SJCRH30 (cell line): ENCODE measurements at regions not wholly inside any gene's neighbourhood (a gene's known extent, or its start where the extent isn't known, plus 50 kb on each side); places are given as distances from the start of the nearest gene placed in this dataset.

Experiments
- DNase-seq, 2 experiments: peaks; one replicate each; pipeline ENCODE4 v3.0.0-alpha.2; 2015 to 2020
- H3K27ac ChIP-seq: fragments of 250-450 bp; sonication (Bioruptor Pico); 2 replicates; pipeline ENCODE4 v1.5.1; 2020; ENCODE audit warnings: mild to moderate bottlenecking, moderate library complexity
- H3K27me3 ChIP-seq: fragments of 250-450 bp; sonication (Bioruptor Pico); 2 replicates; pipeline ENCODE4 v1.5.1; 2020; ENCODE audit warnings: mild to moderate bottlenecking, moderate library complexity
- H3K36me3 ChIP-seq: fragments of 250-450 bp; sonication (Bioruptor Pico); 2 replicates; pipeline ENCODE4 v1.5.1; 2020; ENCODE audit warnings: mild to moderate bottlenecking, moderate library complexity
- H3K4me1 ChIP-seq: fragments of 250-450 bp; sonication (Bioruptor Pico); 2 replicates; pipeline ENCODE4 v1.5.1; 2020; ENCODE audit warnings: mild to moderate bottlenecking, moderate library complexity
- H3K4me3 ChIP-seq: fragments of 250-450 bp; sonication (Bioruptor Pico); 2 replicates; pipeline ENCODE4 v1.5.1; 2020; ENCODE audit warnings: mild to moderate bottlenecking, moderate library complexity
- H3K9me3 ChIP-seq: fragments of 250-450 bp; sonication (Bioruptor Pico); replicated peaks from 2 replicates; pipeline ENCODE4 v1.5.1; 2020; ENCODE audit warnings: mild to moderate bottlenecking, moderate library complexity

DNA sequence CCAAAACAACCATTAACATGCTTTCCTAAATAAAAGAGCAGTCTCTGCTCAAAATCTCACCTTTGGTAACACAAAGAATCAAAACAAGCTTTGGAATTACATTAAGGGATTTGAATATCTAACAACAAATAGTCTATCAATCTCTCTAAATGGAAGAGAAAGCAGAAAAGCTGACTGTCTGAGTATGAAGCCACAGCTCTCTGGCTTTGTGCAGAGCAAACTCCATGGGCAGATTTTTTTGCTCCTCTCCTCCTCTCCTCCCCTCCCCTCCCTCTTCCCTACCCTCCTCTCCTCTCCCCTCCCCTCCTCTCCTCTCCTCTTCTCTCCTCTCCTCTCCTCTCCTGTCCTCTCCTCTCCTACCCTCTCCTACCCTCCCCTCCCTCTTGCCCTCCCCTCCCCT, 329.5 kb upstream of the ETAA1 start:
- Histone ChIP-seq H3K36me3 (no peaks in the 10 kb centered on the region), H3K4me3 (no peak overlapping the region), H3K27ac (no peak overlapping the region), H3K27me3 (no peaks in the 10 kb centered on the region), H3K4me1 (no peaks in the 10 kb centered on the region), H3K9me3 (no peaks in the 10 kb centered on the region)
- DNase-seq, result no peak

DNA sequence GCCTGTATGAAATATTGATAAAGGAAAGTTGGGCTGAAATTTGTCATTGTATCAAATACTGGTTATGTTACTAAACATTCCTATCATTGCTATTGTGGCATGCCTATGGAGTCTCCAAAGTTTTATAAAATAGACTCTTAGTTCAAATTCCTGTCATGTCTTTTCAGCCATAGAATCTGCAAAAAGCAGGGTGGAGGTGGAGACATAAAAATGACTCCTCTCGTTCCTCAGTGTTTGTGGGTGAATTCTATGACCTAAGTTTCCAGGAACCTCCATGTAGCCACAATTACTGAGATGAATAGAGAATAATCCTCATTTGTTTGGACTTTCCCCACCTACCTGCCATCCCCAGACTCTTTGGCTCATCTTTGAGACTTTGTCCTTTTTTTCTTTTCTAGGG, 326.3 kb upstream of the ETAA1 start:
- Histone ChIP-seq H3K27ac (no peak overlapping the region), H3K36me3 (no peaks in the 10 kb centered on the region), H3K9me3 (no peaks in the 10 kb centered on the region), H3K4me3 (no peak overlapping the region), H3K4me1 (no peaks in the 10 kb centered on the region), H3K27me3 (no peaks in the 10 kb centered on the region)
- DNase-seq, result no peak

DNA sequence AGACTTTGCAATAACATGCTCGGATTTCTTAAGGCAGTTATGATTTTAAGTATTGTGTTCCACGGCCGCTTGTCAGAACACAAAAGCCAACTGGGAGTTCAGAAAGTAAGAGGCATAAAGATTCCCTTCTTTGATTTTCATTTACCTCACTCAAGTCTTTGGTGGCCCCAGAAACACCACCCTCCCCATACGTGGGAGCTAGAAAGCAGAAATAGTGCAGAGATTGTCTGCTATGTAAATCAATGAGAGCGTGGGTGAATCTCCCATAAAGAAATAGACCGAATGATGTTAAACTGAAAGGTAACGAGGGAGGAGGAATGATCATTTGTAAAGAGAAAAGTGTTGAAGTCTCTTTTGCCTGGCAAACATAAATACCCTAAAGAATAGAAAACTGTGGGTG, 322.1 kb upstream of the ETAA1 start:
- Histone ChIP-seq H3K4me3 (no peak overlapping the region), H3K27ac (no peak overlapping the region), H3K27me3 (no peaks in the 10 kb centered on the region), H3K36me3 (no peaks in the 10 kb centered on the region), H3K4me1 (no peaks in the 10 kb centered on the region), H3K9me3 (no peaks in the 10 kb centered on the region)
- no peak for DNase-seq

DNA sequence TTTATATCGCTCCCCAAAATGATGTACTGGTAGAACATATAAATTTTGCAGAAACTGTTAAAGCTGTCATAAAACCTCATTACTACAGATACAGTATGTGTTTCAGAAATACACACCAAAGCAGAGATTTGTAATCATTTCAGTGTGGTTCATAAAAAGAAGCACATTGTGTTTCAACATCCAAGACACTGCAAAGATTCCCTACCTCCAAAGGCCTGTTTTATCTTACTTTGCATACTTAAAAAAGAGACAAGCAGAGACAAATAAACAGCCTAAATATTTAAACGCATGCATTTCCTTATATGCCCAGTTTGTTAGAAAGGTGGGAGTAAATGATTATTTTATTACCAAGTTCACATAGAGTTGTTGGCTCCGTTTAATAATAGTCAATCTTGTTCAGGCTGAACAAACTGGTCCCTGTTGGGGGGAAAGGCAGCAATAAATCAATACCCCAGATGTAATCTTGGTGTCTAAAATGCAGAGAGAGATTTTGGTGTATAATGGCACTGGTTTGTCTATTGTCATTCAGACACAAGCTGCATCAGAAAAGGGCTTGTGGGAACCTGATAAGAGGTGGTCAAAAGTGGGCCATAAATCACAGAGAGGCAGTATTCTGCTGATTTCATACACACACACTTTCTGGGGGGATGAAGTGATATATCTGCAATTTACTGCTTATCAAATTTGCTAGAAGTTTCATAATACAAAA, 321.4 kb upstream of the ETAA1 start:
- no peak for DNase-seq
- no peaks in the 10 kb centered on the region for H3K36me3 ChIP-seq
- no peak overlapping the region for H3K4me3 ChIP-seq
- H3K27me3 ChIP-seq, result no peaks in the 10 kb centered on the region
- H3K27ac ChIP-seq, result no peak overlapping the region
- H3K9me3 ChIP-seq, result no peaks in the 10 kb centered on the region
- no peaks in the 10 kb centered on the region for H3K4me1 ChIP-seq

DNA sequence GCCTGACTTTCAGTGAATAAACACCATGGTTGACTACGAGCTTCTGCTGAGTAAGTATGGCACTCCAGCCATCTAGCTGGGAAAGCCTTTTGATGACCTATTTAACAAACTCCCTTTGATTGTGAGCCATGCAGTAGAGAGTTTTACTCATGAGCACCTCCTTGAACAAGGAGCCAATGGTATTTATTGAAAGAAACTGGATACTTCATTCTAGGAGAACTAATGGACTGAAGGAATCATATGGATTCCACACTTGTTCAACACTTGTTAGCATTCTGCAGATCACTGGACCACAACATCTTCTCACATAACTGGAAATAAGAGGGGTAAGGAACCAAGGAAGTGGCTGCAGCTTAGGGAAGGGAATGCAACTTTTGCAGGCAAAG, 320.9 kb upstream of the ETAA1 start:
- H3K27me3 ChIP-seq, result no peaks in the 10 kb centered on the region
- no peaks in the 10 kb centered on the region for H3K9me3 ChIP-seq
- no peak overlapping the region for H3K4me3 ChIP-seq
- H3K36me3 ChIP-seq, result no peaks in the 10 kb centered on the region
- H3K27ac ChIP-seq, result no peak overlapping the region
- no peak for DNase-seq
- no peaks in the 10 kb centered on the region for H3K4me1 ChIP-seq

DNA sequence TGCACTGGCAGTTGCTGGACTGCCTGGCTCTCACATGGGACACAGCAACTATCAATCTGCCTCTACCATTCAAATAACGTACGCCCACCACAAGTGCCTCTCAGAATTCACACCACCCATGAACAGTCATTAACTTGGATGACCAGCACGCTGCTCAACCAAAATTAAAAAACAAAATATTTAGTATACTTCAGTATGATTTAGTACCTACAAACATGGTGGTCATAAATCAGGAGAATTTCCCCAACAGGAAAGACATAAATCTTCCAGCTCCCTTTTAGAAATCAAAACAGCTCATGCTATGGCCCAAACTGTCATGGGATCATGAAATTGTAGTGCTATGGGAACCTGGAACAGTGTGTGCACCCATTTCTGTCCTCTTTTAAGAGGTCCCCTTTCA, 317.4 kb upstream of the ETAA1 start:
- H3K36me3 ChIP-seq, result no peaks in the 10 kb centered on the region
- no peaks in the 10 kb centered on the region for H3K4me1 ChIP-seq
- no peak overlapping the region for H3K4me3 ChIP-seq
- H3K27ac ChIP-seq, result no peak overlapping the region
- no peaks in the 10 kb centered on the region for H3K27me3 ChIP-seq
- DNase-seq, result no peak
- no peaks in the 10 kb centered on the region for H3K9me3 ChIP-seq

DNA sequence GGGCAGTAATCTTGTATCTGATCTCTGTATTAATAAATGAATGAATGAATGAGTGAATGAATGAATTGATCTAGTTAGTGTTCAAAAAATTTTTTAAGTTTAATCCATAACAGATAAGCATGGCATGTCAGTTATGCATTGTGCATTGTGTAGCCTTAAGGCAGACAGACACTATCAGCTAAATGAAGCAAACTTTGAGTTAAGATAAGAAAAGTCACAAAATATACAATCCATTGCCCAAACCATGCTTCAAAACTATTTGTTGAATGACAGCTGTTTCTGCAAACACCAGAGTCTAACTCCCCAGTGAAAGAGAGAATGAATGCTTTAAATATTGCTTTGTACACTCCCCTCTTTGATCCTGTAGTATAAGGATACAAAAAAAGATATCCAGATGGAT, 314.3 kb upstream of the ETAA1 start:
- H3K27me3 ChIP-seq, result no peaks in the 10 kb centered on the region
- H3K36me3 ChIP-seq, result no peaks in the 10 kb centered on the region
- DNase-seq, result no peak
- no peak overlapping the region for H3K4me3 ChIP-seq
- no peaks in the 10 kb centered on the region for H3K4me1 ChIP-seq
- no peaks in the 10 kb centered on the region for H3K9me3 ChIP-seq
- H3K27ac ChIP-seq, result no peak overlapping the region

DNA sequence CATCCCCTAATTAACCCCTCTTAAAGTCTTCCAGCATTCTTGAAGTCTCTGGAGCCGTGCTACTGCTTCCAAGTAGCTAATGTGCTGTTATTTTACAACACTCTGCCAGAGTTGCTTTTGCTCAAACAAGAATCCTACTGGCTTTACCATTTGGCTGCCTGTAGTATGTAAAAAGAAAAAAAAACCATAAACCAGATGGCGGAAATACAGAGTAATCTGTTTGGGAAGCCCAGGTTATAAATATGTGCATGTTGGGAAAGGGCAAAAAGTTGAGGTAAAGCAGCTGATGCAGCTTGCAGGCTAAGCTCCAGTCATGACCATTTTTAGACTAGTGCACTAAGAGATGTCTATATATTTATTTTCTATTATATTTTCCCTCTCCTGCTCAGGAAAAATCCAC, 313.2 kb upstream of the ETAA1 start:
- no peaks in the 10 kb centered on the region for H3K36me3 ChIP-seq
- no peak for DNase-seq
- H3K4me1 ChIP-seq, result no peaks in the 10 kb centered on the region
- no peaks in the 10 kb centered on the region for H3K27me3 ChIP-seq
- H3K9me3 ChIP-seq, result no peaks in the 10 kb centered on the region
- no peak overlapping the region for H3K27ac ChIP-seq
- H3K4me3 ChIP-seq, result no peak overlapping the region

DNA sequence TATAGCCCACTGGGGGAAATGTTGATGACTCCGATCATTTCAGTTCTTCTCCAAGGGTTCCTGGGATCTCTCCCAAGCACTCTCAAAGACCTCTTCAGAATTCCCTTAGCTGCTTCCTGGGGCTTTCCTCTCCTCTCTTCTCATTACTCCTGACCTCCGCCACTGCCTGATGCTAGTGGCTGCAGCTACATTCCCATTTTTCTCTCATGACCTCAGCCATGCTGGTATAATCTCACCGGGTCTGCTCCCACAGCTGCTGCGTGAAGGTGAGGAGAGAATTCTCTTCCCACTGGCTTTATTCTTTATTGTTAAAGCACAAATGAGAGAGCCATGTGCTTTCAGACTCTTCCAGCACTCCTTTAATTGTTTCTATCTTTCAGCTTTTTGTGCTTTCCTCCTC, 312.0 kb upstream of the ETAA1 start:
- Histone ChIP-seq H3K9me3 (no peaks in the 10 kb centered on the region), H3K27ac (no peak overlapping the region), H3K27me3 (no peaks in the 10 kb centered on the region), H3K4me3 (no peak overlapping the region), H3K4me1 (no peaks in the 10 kb centered on the region), H3K36me3 (no peaks in the 10 kb centered on the region)
- DNase-seq, result no peak

DNA sequence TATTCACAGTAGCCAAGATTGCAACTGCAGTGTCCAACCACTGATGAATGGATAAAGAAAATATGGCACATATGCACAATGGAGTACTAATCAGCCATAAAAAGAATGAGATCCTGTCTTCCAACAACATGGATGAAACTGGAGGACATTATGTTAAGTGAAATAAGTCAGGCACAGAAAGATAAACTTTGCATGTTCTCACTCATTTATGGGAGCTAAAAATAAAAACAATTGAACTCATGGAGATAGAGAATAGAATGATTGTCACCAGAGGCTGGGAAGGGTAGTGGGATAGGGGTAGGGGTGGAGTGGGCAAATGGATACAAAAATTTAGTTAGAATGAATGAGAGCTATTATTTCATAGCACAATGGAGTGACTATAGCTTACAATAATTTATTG, 305.5 kb upstream of the ETAA1 start:
- no peak overlapping the region for H3K4me3 ChIP-seq
- H3K36me3 ChIP-seq, result no peaks in the 10 kb centered on the region
- H3K9me3 ChIP-seq, result no peaks in the 10 kb centered on the region
- peaks cover 15% of the 10 kb centered on the region for H3K27me3 ChIP-seq
- H3K4me1 ChIP-seq, result no peaks in the 10 kb centered on the region
- H3K27ac ChIP-seq, result no peak overlapping the region
- no peak for DNase-seq

DNA sequence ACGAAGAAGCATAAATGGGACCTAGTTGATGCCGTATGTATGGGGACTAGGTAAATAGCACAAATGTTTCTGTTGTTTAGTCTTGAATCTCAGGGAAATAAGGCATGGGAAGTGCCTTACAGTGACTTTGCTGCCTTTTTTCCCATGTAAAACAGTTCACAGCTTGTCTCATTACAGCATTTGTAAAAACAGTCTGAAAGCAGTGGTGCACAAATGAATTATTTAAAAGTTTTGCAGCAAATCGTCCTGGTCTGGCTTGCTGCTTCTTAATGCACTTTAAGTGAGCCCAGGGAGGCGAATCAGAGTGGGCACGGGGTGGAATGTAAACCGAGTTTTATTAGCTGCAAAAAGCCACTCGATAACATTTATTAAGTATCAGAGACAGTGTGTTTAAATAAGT, 302.0 kb upstream of the ETAA1 start:
- Histone ChIP-seq H3K27me3 (peaks cover 15% of the 10 kb centered on the region), H3K4me3 (no peak overlapping the region), H3K9me3 (0 out of 2 replicates have a peak, but pooled peaks cover 3% of the 10 kb centered on the region), H3K36me3 (no peaks in the 10 kb centered on the region), H3K27ac (no peak overlapping the region), H3K4me1 (no peaks in the 10 kb centered on the region)
- no peak for DNase-seq

DNA sequence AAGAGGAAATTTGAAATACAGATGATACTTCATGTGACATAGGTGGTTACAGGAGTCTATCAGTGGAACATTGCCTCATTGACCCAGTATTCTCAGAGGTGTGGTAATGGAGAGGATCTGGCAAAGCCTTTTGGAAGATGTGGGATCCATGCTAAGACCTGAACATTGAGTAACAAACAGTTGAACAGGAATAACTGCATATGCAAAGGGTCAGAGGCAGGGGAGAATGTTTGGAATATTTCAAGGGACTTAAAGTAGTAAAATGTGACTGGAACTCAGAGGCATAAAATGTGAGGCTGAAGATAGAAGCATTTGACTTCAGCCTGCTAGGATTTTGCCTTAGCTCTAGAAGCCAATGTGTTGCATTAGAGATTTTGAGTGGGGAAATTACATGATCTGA, 300.2 kb upstream of the ETAA1 start:
- H3K9me3 ChIP-seq, result 0 out of 2 replicates have a peak, but pooled peaks cover 3% of the 10 kb centered on the region
- no peak for DNase-seq
- H3K27ac ChIP-seq, result no peak overlapping the region
- H3K4me1 ChIP-seq, result no peaks in the 10 kb centered on the region
- H3K4me3 ChIP-seq, result no peak overlapping the region
- H3K27me3 ChIP-seq, result peaks cover 15% of the 10 kb centered on the region
- H3K36me3 ChIP-seq, result no peaks in the 10 kb centered on the region

DNA sequence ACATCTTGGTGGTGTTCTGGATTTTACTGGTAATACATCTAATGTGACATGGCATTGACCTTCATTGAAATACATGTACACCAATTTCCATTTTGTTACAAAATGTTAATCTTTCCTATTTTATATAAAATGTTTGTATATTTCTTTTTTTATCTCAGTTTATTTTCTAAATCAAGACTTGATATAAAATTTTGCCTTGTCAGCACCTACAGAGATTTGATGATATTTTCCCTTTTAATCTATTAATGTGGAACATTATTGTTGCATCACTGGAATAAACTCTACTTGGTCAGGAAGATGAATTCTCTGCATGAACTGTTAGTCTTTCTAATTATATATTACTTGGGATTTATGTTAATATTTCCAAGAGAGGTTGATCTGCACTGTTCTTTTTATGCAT, 294.0 kb upstream of the ETAA1 start:
- H3K36me3 ChIP-seq, result no peaks in the 10 kb centered on the region; the same call in 1 of the 2 replicates
- H3K4me3 ChIP-seq, result no peak overlapping the region
- no peak for DNase-seq
- H3K4me1 ChIP-seq, result no peaks in the 10 kb centered on the region
- peaks cover 8% of the 10 kb centered on the region for H3K9me3 ChIP-seq
- H3K27me3 ChIP-seq, result no peaks in the 10 kb centered on the region
- H3K27ac ChIP-seq, result no peak overlapping the region

DNA sequence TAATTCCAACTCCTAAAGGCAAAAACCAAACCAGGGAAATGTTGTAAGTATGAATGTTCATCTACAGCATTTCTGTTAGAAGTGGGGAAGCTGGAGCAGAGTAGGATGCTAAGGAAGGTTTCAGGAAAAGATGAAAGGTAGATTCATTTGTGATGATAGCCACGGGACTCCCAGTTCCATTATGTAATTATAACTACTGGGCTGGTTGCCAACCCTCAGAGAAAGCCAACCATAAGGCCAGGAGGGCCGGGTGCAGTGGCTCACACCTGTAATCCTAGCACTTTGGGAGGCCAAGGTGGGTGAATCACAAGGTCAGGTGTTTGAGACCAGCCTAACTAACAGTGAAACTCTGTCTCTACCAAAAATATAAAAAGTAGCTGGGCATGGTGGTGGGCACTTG, 288.9 kb upstream of the ETAA1 start:
- H3K27me3 ChIP-seq, result no peaks in the 10 kb centered on the region; the same call in 1 of the 2 replicates
- H3K4me3 ChIP-seq, result no peak overlapping the region
- H3K27ac ChIP-seq, result no peak overlapping the region
- no peaks in the 10 kb centered on the region for H3K36me3 ChIP-seq
- no peak for DNase-seq
- no peaks in the 10 kb centered on the region for H3K4me1 ChIP-seq
- H3K9me3 ChIP-seq, result peaks cover 3% of the 10 kb centered on the region

DNA sequence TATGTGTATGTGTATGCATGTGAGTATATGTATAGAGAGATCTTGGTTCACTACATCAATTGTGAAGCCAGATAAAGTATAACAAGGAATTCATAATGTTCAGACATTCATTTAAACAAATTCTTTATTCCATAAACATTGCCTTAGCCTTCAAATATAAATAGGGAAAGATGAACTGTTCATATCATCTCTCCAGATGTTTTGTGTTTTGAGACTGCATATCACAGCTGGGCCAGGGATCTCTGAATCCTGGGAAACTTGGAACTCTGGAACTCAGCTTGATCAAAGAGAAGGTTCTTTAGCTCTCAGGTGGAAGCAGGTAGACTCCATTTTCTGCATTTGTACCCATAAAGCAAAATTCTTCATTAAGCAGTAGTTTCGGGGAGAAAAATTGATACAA, 272.6 kb upstream of the ETAA1 start:
- H3K4me1 ChIP-seq, result no peaks in the 10 kb centered on the region
- peaks cover 2% of the 10 kb centered on the region; the same call in 1 of the 2 replicates for H3K27me3 ChIP-seq
- no peaks in the 10 kb centered on the region for H3K36me3 ChIP-seq
- no peak overlapping the region for H3K27ac ChIP-seq
- H3K4me3 ChIP-seq, result no peak overlapping the region
- no peak for DNase-seq
- H3K9me3 ChIP-seq, result no peaks in the 10 kb centered on the region

DNA sequence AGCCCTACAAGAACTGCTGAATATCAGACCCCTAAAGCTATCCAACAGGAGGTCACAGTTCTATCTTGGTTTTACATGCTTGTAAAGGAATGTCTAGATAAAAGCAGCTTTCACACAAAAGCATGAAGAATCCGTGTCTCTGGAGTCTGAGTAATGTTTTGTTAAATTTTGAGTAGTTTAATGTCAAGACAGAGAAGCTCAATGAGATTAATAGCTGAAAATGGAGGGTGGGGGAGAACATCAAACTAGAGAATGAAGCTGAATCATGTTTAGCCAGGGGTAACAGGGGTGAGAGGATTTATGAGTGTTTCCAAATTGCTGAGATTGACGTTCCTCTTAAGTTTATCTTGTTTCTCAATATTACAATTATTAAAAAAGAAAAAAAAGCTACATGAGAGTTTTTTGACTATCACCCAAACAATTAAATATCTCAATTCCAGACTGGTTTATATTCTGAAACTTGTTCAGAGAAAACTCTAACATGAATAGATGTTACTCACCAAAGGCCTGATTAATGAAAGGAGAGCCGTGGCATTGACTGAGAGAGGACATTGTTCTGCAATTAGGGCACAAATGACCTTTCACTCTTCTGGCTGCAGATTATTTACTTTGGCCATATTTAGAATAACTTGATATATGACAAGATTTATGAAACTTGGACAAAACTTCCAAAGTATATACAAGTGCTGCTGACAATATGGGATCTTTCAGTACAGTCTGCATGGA, 266.4 kb upstream of the ETAA1 start:
- DNase-seq, result no peak

More for the DNA sequence above, 266.4 kb upstream of the ETAA1 start:
- Histone ChIP-seq H3K27ac (no peak overlapping the region), H3K4me1 (peaks cover 30% of the 10 kb centered on the region), H3K9me3 (no peaks in the 10 kb centered on the region), H3K4me3 (no peak overlapping the region), H3K27me3 (no peaks in the 10 kb centered on the region; the same call in 1 of the 2 replicates), H3K36me3 (no peaks in the 10 kb centered on the region)
